A673 (cell line): ENCODE measurements at regions not wholly inside any gene's neighbourhood (a gene's known extent, or its start where the extent isn't known, plus 50 kb on each side); places are given as distances from the start of the nearest gene placed in this dataset.

Experiments used
- BruUV-seq: library from RNA; stranded (reverse); fragments of 400-500 nt; replicated peaks from 2 replicates; lab custom pipeline; 2021; lab: Mats Ljungman, UMichigan
- CTCF ChIA-PET: fragments of 300-600 bp; sonication (Branson Sonifier 250); formaldehyde crosslinking; loops from one replicate; lab custom pipeline; 2022; ENCODE audit warnings: antibody characterized with exemption; lab: Charles Lee
- POLR2A ChIA-PET: fragments of 300-600 bp; sonication (Branson Sonifier 250); formaldehyde crosslinking; loops from one replicate; lab custom pipeline; 2022; ENCODE audit warnings: antibody characterized with exemption; ENCODE audit not compliant: low non-redundant PET; lab: Charles Lee
- DNase-seq: peaks from one replicate; pipeline ENCODE4 v3.0.0-alpha.2; 2015; ENCODE audit warnings: low spot score
- H3K27ac ChIP-seq: fragments of 200-600 bp; sonication (generic); 2 replicates; pipeline ENCODE4 v1.5.1; 2016; ENCODE audit warnings: mixed run types, low read depth, mild to moderate bottlenecking, mixed read lengths, antibody characterized with exemption, low read length; ENCODE audit not compliant: poor library complexity, severe bottlenecking
- H3K27me3 ChIP-seq: fragments of 200-600 bp; sonication (generic); replicated peaks from 2 replicates; pipeline ENCODE4 v1.6.1; 2017; ENCODE audit warnings: mixed run types, low read depth, mild to moderate bottlenecking, mixed read lengths, antibody characterized with exemption, low read length; ENCODE audit not compliant: insufficient read depth, poor library complexity
- H3K36me3 ChIP-seq: fragments of 200-600 bp; sonication (generic); 2 replicates; pipeline ENCODE4 v1.6.1; 2016; ENCODE audit warnings: mixed run types, mild to moderate bottlenecking, mixed read lengths, antibody characterized with exemption, low read length; ENCODE audit not compliant: insufficient read depth, poor library complexity, severe bottlenecking
- H3K4me1 ChIP-seq: fragments of 200-600 bp; sonication (generic); 2 replicates; pipeline ENCODE4 v1.6.1; 2017; ENCODE audit warnings: mixed run types, mild to moderate bottlenecking, mixed read lengths, antibody characterized with exemption, low read length; ENCODE audit not compliant: insufficient read depth, poor library complexity, severe bottlenecking
- H3K4me3 ChIP-seq: fragments of 200-600 bp; sonication (generic); 2 replicates; pipeline ENCODE4 v1.5.1; 2016; ENCODE audit warnings: low read depth, mixed run types, mild to moderate bottlenecking, mixed read lengths, low read length; ENCODE audit not compliant: poor library complexity, severe bottlenecking
- H3K9me3 ChIP-seq: fragments of 200-600 bp; sonication (generic); 2 replicates; pipeline ENCODE4 v1.6.1; 2016; ENCODE audit warnings: mixed run types, low read depth, mild to moderate bottlenecking, mixed read lengths, antibody characterized with exemption, low read length; ENCODE audit not compliant: poor library complexity, severe bottlenecking
- CTCF ChIP-seq: fragments of 300-800, 200-600 bp; sonication (generic); conservative IDR thresholded peaks from 2 replicates; pipeline ENCODE4 v1.5.1; 2017; ENCODE audit warnings: low read depth, mild to moderate bottlenecking, antibody characterized with exemption, low read length, moderate library complexity, mixed read lengths
- EZH2 ChIP-seq: fragments of 200-600 bp; sonication (generic); IDR thresholded peaks from 2 replicates; pipeline ENCODE4 v1.6.1; 2017; ENCODE audit warnings: borderline replicate concordance, low read depth, mild to moderate bottlenecking, mixed read lengths, antibody characterized with exemption, low read length; ENCODE audit not compliant: poor library complexity, severe bottlenecking
- intact Hi-C: fragments of 100-400 bp; cut with micrococcal nuclease; formaldehyde crosslinking; loops from one replicate; pipeline ENCODE4 v1.10.0; 2022; ENCODE audit not compliant: unreplicated experiment

DNA sequence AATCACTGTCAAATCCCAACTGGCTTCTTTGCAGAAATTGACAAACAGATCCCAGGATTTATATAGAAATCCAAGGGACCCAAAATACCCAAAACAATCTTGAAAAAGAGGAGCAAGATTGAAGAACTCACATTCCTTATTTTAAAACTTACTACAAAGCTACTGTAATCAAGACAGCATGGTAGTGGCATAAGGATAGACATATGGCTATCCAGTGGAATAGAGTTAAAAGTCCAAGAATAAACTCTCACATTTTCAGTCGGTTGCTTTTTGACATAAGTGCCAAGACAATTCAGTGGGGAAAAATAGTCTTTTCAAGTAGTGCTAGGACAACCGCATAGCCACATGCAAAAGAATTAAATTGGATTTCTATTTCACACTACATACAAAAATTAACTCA, 81.0 kb upstream of the HOXC13 start:
- POLR2A ChIA-PET: no interaction called here
- TF ChIP-seq EZH2 (no peak), CTCF (no peak)
- H3K27ac ChIP-seq: no peak overlapping the region
- peaks cover 11% of the 10 kb centered on the region for H3K4me1 ChIP-seq
- H3K9me3 ChIP-seq: no peaks in the 10 kb centered on the region
- intact Hi-C loops: no loop called here
- no TSS peak for BruUV-seq
- DNase-seq: no peak
- CTCF ChIA-PET: no interaction called here
- no peaks in the 10 kb centered on the region for H3K27me3 ChIP-seq
- H3K36me3 ChIP-seq: no peaks in the 10 kb centered on the region
- no peak overlapping the region for H3K4me3 ChIP-seq

DNA sequence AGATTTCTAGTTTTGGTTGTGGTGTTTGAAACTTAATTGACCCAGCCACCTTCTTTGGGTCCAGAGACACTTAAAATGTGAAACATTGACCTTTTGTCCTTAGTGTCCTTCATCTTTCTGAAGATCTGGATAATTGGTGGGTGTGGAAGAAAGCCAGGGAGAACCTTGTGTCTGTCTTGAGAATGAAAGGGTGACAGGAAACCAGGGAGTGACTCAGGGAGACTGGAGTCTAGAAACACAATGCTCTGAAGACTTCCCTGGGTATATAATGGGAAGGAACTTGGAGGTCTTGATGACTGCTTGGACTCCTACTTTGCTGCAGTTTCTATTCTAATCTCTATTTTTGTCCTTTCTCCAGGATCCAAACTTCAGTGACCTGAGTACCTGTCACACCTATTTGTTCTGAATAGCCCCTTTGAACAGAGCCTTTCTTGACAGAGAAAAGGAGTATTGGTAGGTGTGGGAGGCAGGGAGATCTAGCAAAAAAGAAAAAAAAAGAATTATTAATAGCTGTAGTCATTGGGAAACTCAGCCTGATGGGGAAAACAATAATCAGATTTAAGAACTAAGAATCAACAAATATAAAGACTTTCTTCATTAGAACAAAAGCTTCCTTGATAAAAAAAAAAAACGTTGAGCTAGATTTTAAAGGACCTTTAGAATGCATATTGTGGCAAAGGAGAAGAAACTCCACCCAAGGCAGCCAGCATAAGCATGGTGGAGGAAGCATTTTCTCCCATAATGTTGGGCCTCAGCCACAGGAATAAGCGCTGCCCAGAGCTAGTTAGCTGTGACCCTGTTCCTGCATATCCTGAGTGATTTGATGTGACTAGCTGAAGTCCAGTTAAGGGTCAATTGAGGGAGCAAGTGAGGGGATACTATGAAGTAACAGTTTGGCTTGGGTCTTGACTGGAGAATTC, 77.9 kb upstream of the HOXC13 start:
- POLR2A ChIA-PET: no interaction called here
- intact Hi-C loops: no loop called here
- no TSS peak for BruUV-seq
- Histone ChIP-seq H3K9me3 (no peaks in the 10 kb centered on the region), H3K4me1 (no peaks in the 10 kb centered on the region), H3K27me3 (no peaks in the 10 kb centered on the region), H3K27ac (no peak overlapping the region), H3K4me3 (no peak overlapping the region), H3K36me3 (no peaks in the 10 kb centered on the region)
- CTCF ChIA-PET: no interaction called here
- no peak for DNase-seq
- TF ChIP-seq CTCF (no peak), EZH2 (no peak)

- no TSS peak for BruUV-seq
- Histone ChIP-seq H3K27ac (no peak overlapping the region), H3K4me3 (no peak overlapping the region), H3K4me1 (no peaks in the 10 kb centered on the region), H3K36me3 (no peaks in the 10 kb centered on the region), H3K27me3 (no peaks in the 10 kb centered on the region), H3K9me3 (no peaks in the 10 kb centered on the region)
- no peak for DNase-seq
- intact Hi-C loops: no loop called here
- CTCF ChIA-PET: no interaction called here
- TF ChIP-seq EZH2 (no peak), CTCF (no peak)
- POLR2A ChIA-PET: no interaction called here
These were observed 76.4 kb upstream of the HOXC13 start for GRCh38 chr12:53862206-53862605.
